Activated T-helper 9 cell treated with anti-CD3 and anti-CD28 coated beads, Interleukin-2, amount 50 U/mL, for 16 hours (primary cell): ENCODE measurements at regions not wholly inside any gene's neighbourhood (a gene's known extent, or its start where the extent isn't known, plus 50 kb on each side); places are given as distances from the start of the nearest gene placed in this dataset.

Source experiments
- DNase-seq: peaks from one replicate; pipeline ENCODE4 v3.0.0-alpha.2; 2020; ENCODE audit warnings: low read depth

DNA sequence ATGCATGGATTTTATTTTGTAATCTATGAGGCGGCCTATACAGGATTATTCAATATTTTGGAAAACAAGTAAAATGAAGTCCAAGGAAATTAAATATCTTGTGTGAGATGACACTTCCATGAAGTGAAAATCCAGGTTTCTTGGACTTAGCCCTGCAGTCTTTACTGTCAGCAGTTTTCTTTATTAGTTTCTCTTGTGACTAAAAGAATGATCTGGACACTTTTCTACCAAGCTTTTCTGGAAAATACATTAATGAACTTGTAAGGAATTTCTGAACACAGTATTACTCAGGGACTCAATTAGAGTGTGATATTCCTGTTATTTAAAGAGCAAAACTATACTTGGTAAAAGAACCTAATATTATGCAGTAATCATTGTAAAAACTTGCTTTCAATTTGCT is 610.4 kb upstream of the SLC8A1 start:
- DNase-seq = no peak

GRCh38 chr2:41066168-41066567 is 614.3 kb upstream of the SLC8A1 start:
- DNase-seq = no peak

- no peak for DNase-seq
Measured at GRCh38 chr2:41068740-41069139, 616.9 kb upstream of the SLC8A1 start.

DNA sequence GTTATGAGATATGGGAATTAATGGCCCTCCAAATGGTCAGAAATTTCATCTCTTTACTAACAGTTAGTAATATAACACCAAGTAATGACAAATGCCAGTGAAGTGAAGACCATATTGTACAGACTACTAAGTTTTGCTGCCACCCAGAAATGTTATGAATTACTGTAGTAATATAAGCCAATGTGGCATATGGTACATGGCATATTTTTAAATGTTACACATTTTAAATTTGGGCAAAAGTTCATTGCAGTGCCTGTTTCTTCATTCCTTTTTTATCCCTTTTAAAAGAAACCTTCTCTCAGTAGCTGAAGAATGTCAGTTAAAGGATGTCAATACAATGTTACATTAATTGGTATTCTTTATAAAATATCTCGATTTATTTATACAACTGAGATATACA is 626.5 kb upstream of the SLC8A1 start:
- DNase-seq = no peak

- no peak for DNase-seq
Measured at GRCh38 chr2:41079011-41079410, 627.1 kb upstream of the SLC8A1 start.

- no peak for DNase-seq
Measured at GRCh38 chr2:41084321-41084720, 632.4 kb upstream of the SLC8A1 start.

GRCh38 chr2:41087946-41088345 is 636.1 kb upstream of the SLC8A1 start:
- no peak for DNase-seq

GRCh38 chr2:41101281-41101680 is 649.4 kb upstream of the SLC8A1 start:
- no peak for DNase-seq

GRCh38 chr2:41109744-41110143 is 657.9 kb upstream of the SLC8A1 start:
- DNase-seq = no peak

GRCh38 chr2:41111836-41112627 is 660.1 kb upstream of the SLC8A1 start:
- DNase-seq = no peak

- DNase-seq = no peak
Measured at GRCh38 chr2:41116106-41116797, 664.4 kb upstream of the SLC8A1 start.

DNA sequence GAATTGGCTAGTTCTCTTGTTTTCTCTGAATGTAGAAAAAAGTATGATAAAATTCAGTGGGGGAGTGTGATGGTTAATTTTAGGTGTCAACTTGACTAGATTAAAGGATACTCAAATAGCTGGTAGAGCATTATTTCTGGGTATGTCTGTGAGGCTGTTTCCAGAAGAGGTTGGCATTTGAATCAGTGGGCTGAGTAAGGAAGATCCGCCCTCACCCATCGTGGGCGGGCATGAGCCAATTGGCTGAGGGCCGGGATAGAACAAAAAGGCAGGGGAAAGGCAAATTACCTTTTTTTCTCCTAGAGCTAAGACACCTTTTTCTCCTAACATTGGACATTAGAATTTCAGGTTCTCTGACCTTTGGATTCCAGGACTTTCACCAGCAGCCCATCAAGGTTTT is 667.6 kb upstream of the SLC8A1 start:
- DNase-seq = no peak

DNA sequence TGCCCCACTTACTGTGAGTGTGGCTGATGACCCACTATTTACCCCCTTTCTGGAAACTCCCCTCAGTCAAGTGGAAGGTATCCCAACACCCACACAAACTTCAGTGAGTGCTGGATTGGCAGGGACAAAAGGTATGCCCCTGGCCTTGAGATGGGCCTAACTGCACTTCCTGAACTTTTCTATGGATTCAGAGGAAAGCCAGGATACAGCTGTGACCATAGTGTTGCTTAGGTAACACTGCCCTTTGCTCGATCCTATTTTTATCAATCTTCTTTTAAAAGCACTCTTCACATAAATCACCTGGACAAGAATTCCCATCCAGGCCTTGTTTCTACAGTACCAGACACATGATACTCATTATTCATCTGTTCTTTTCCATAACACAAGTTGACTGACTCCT is 671.5 kb upstream of the SLC8A1 start:
- no peak for DNase-seq

- DNase-seq = no peak
Measured at GRCh38 chr2:41127351-41127750, 675.5 kb upstream of the SLC8A1 start.

DNA sequence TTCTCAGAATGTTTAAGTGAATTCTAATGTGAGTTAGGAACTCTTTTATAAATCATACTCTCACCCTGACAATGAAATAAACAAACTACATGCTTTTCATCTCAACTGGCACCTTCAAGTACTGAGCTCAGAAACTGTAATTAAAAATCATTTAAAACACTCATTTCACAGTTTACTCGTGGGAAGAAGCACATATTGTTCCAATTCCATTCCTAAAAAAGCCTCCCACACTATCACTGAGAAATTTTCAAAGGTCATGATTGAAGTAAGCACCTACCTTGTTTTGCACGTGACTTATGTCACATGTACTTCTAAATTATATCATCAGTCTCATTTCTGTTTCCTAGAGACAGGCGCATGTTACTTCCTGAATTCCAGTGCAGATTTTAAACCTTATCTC is 678.1 kb upstream of the SLC8A1 start:
- DNase-seq = no peak

DNA sequence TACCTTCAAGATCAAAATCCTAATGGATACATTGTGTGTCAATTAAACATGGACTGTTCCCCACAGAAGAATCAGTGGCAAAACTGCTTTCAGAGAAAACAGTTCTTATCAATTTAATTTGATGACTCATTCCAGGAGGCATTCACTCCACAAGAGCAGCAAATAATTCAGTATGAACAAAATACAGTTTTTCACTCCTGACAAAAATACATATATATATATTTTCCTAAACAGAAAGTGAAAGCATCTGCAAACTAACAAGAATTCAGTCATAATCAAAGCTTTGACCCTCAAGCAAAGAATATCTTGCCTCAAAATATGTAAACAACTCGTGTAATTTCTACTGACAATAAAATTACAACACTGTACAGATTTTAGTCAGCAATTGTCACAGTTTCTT is 685.1 kb upstream of the SLC8A1 start:
- no peak for DNase-seq

DNA sequence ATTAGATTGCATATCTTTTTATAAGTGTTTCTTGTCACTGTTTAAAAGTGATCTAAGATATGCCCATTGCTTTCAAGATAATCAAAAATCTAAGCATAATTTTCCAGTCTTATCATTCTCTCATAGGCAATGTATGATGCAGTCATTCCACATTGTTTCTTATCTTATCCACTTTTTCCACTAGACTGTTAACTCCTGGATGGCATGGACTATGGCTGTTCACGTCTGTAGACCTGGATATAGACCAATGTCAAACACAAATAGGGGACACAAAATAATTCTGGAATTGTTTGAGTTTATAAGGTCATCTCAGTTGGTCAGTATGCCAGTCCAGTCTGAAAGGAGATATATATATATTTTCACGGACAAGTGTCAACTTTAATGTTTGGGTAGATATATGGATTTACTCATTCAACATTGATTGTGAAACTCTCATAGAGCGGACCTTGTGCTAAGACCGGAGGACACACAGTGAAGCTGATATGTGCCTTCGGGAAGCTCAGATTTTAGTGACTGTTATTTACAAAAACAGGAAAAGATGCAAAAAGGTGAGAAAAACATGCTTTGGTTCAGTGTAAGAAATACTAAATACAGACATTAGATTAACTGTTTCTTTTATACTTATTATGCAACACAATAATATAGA is 689.4 kb upstream of the SLC8A1 start:
- DNase-seq = no peak

DNA sequence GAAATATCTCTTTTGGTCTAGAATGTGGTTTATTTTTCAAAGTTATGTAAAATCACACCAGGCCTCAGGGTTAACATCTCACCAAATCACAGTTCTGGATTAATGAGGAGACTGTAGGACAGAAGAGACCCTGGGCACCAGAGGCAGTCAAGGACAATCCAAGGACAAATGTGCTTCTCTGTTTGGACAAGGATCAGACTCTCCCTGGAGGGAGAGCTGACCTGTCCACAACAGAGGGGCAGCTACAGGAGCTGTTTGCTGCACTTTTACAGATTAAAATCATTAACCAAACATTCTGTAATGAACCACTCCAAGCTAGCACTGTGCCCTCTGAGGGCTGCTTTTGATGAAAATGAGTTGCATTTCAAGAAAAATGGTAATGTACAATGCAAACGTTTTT is 690.6 kb upstream of the SLC8A1 start:
- DNase-seq = no peak

DNA sequence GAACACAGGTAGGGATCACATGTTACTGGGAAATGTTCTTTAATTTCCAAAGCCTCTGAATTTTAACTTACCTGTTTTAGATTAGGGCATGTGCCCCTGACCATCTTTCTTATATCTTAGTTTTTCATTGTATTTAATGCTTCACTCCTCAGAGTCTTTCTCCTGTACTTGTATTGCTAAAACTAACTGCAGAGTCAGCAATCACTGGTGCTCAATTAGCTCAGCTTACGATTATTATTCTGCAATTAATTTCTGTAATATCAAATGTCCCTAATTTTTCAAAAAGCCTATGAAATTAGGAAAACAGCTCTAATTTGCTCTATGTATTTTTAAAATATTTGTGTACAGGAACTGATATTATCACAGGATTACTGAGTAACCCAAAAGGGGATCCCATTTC is 693.2 kb upstream of the SLC8A1 start:
- no peak for DNase-seq

DNA sequence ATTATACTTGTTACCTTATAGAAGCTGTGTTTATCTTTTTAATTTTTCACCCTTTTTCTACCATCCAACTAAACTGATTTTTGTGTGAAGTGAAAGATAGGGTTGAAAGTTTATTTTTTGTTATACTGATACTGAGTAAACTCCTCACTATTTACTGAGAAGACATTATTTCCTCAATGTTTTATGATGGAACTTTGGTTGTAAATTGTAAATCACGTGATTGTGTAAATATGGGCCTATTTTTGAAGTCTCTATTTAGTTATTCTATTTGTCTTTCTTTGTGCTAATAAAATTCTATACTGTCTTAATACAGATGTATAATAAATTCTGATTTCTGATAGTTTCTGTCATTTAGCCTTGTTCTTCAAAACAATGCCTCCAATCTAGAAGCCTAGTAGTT is 697.2 kb upstream of the SLC8A1 start:
- no peak for DNase-seq

DNA sequence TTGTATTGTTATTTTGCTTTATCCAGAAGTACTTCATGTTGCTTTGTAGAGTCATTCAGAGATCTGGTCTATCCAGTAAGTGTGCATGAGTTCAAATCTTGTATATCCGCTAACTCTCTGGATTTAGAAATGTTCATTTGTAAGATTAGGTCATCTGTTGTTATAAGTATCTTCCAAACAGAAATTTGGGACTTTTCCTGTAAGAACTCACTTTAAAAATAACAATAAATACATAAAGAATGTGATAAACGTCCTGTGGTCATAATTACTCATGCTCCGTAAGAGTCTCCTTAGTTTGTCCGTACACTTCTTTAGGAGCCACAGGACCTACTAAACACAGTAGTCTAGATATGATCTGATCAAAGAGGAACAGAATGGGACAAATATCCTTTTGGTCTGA is 699.9 kb upstream of the SLC8A1 start:
- no peak for DNase-seq

DNA sequence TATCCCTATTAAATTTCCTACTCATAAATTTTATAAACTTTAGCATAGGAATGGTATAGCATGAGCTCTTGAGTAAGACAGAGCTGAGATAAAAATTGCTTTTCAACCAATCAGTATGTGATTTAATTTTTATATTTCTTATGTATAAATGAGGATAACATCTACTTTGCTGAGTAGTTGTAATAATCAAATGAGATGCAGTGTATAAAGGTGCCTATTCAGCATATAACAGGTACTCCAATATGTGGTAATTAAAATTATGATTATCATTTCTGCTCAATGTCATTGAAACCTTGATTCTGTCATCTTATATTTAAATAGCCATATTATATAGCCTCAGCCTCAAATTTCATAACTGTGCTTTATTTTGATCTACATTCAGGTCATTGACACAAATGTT is 700.4 kb upstream of the SLC8A1 start:
- no peak for DNase-seq

DNA sequence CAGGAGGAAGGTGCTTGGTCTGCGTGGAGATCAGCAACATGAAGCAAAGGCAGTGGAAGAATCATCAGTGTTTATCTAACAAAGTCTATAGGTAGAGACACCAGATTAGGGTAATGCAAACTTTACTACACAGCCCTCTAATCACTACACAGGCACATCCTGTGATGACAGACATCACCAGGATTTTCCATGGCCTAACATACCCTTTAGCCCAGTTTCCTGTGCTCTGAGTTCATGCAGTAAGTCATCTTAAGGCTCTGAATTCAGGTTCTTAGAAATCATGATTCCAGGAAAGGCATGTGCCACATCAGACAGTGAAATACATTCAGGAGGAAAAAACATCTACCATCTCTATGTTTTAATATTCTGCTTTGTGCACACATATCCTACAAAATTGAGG is 708.5 kb upstream of the SLC8A1 start:
- DNase-seq = no peak
